Hepatocyte (in vitro differentiated cells): ENCODE measurements at regions not wholly inside any gene's neighbourhood (a gene's known extent, or its start where the extent isn't known, plus 50 kb on each side); places are given as distances from the start of the nearest gene placed in this dataset.

Experiments
- DNase-seq: peaks from one replicate; pipeline ENCODE4 v3.0.0-alpha.2; 2016; ENCODE audit warnings: low spot score
- H2AFZ ChIP-seq: fragments of 200-600 bp; sonication (generic); 2 replicates; pipeline ENCODE4 v1.6.0; 2016; ENCODE audit warnings: antibody characterized with exemption, mild to moderate bottlenecking
- H3K27ac ChIP-seq: fragments of 200-600 bp; sonication (generic); 2 replicates; pipeline ENCODE4 v1.5.1; 2016; ENCODE audit warnings: mild to moderate bottlenecking
- H3K27me3 ChIP-seq: fragments of 200-600 bp; sonication (generic); 2 replicates; pipeline ENCODE4 v1.6.1; 2016
- H3K36me3 ChIP-seq: fragments of 200-600 bp; sonication (generic); replicated peaks from 2 replicates; pipeline ENCODE4 v1.5.1; 2016; ENCODE audit warnings: low read depth; ENCODE audit not compliant: insufficient read depth
- H3K4me1 ChIP-seq: fragments of 200-600 bp; sonication (generic); 2 replicates; pipeline ENCODE4 v1.5.1; 2016; ENCODE audit warnings: mild to moderate bottlenecking, moderate library complexity; ENCODE audit not compliant: insufficient read depth
- H3K4me2 ChIP-seq: fragments of 200-600 bp; sonication (generic); 2 replicates; pipeline ENCODE4 v1.6.0; 2016
- H3K4me3 ChIP-seq: fragments of 200-600 bp; sonication (generic); 2 replicates; pipeline ENCODE4 v1.5.1; 2016; ENCODE audit warnings: mild to moderate bottlenecking
- H3K79me2 ChIP-seq: fragments of 200-600 bp; sonication (generic); 2 replicates; pipeline ENCODE4 v1.6.0; 2017; ENCODE audit warnings: mild to moderate bottlenecking
- H3K9me2 ChIP-seq: fragments of 200-600 bp; sonication (generic); replicated peaks from 2 replicates; pipeline ENCODE4 v1.6.0; 2017; ENCODE audit warnings: mild to moderate bottlenecking; ENCODE audit not compliant: insufficient read depth
- H3K9me3 ChIP-seq: fragments of 200-600 bp; sonication (generic); 2 replicates; pipeline ENCODE4 v1.5.1; 2016; ENCODE audit warnings: low read depth, mild to moderate bottlenecking
- H4K20me1 ChIP-seq: fragments of 200-600 bp; sonication (generic); 2 replicates; pipeline ENCODE4 v1.6.0; 2016; ENCODE audit warnings: mild to moderate bottlenecking; ENCODE audit not compliant: insufficient read depth, poor library complexity, severe bottlenecking
- EZH2 ChIP-seq: fragments of 200-600 bp; sonication (generic); IDR thresholded peaks from 2 replicates; pipeline ENCODE4 v1.6.1; 2016; ENCODE audit warnings: antibody characterized with exemption, mild to moderate bottlenecking, borderline replicate concordance
- EZH2phosphoT487 ChIP-seq: fragments of 200-600 bp; sonication (generic); IDR thresholded peaks from one replicate; pipeline ENCODE4 v1.6.1; 2018; ENCODE audit warnings: antibody characterized with exemption, mild to moderate bottlenecking, low read depth, moderate library complexity; ENCODE audit not compliant: unreplicated experiment, severe bottlenecking
- WGBS: methylation state at CpG from one replicate; pipeline ENCODE4 v1.1.6; 2016; ENCODE audit warnings: low lambda C conversion rate; ENCODE audit errors: missing lambda C conversion rate; 5-methylcytosine and 5-hydroxymethylcytosine counted together
- TF ChIP-seq, protein P1 (sequence below): fragments of 200-600 bp; sonication (generic); IDR thresholded peaks from 2 replicates; pipeline ENCODE4 v1.5.1; 2016; ENCODE audit warnings: antibody characterized with exemption, mild to moderate bottlenecking; ENCODE audit not compliant: poor library complexity

DNA sequence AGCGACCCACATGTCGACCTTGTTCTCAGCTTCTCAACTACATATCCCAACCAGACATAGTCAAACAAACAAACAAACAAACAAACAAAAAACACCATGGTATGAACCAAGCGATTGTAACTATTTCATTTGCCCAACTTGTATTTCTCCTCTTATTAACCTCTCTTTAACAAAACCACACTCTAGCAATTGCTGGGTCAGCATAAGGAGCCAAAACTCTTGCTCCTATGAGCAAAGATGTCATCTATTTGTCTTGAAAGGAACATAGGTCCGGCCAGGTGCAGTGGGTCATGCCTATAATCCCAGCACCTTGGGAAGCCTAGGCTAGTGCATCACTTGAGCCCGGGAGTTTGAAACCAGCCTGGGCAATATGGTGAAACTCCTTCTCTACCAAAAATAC lies 145.6 kb downstream of the WT1 start:
- Histone ChIP-seq H3K4me3 (no peak overlapping the region), H3K27ac (no peak overlapping the region), H4K20me1 (no peaks in the 10 kb centered on the region), H2AFZ (no peak overlapping the region), H3K27me3 (no peaks in the 10 kb centered on the region), H3K4me2 (no peak overlapping the region), H3K36me3 (no peaks in the 10 kb centered on the region), H3K4me1 (no peaks in the 10 kb centered on the region), H3K9me2 (no peaks in the 10 kb centered on the region), H3K9me3 (no peaks in the 10 kb centered on the region), H3K79me2 (no peaks in the 10 kb centered on the region)
- 92% methylated on average over 5 of the region's 5 CpGs for whole genome bisulfite sequencing
- DNase-seq, result no peak
- no peak for TF ChIP-seq EZH2phosphoT487
- TF ChIP-seq EZH2, result no peak
- TF ChIP-seq, protein P1, sequence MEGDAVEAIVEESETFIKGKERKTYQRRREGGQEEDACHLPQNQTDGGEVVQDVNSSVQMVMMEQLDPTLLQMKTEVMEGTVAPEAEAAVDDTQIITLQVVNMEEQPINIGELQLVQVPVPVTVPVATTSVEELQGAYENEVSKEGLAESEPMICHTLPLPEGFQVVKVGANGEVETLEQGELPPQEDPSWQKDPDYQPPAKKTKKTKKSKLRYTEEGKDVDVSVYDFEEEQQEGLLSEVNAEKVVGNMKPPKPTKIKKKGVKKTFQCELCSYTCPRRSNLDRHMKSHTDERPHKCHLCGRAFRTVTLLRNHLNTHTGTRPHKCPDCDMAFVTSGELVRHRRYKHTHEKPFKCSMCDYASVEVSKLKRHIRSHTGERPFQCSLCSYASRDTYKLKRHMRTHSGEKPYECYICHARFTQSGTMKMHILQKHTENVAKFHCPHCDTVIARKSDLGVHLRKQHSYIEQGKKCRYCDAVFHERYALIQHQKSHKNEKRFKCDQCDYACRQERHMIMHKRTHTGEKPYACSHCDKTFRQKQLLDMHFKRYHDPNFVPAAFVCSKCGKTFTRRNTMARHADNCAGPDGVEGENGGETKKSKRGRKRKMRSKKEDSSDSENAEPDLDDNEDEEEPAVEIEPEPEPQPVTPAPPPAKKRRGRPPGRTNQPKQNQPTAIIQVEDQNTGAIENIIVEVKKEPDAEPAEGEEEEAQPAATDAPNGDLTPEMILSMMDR, result no peak

DNA sequence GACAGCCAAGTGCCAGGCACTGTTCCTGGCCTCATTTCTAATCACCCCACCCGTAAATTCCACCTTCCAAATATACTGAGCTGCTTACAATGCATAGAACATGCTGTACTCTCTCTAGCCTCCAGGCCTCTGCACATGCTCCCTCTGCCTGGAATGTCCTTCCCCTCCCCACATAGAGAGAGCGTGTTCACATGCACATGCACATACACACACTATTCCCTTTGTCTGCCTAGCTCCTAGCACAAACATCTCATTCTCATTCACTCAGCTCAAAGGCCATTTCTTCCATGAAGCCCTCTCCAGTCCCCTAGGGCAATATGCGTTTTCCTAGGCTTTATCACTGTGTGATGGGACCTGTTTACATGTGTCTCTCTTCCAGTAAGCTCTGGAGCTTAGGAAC lies 144.6 kb downstream of the WT1 start:
- H3K9me3 ChIP-seq, result no peaks in the 10 kb centered on the region
- H4K20me1 ChIP-seq, result no peaks in the 10 kb centered on the region
- 60% methylated on average over 3 of the region's 3 CpGs for WGBS
- peak overlapping the region; percentile 65 for H3K27ac ChIP-seq
- no peak overlapping the region for H3K4me3 ChIP-seq
- peak; percentile 38 for DNase-seq
- no peaks in the 10 kb centered on the region for H3K9me2 ChIP-seq
- no peak overlapping the region for H3K4me2 ChIP-seq
- no peaks in the 10 kb centered on the region for H3K36me3 ChIP-seq
- no peaks in the 10 kb centered on the region for H3K79me2 ChIP-seq
- no peaks in the 10 kb centered on the region for H3K4me1 ChIP-seq
- no peaks in the 10 kb centered on the region for H3K27me3 ChIP-seq
- no peak overlapping the region for H2AFZ ChIP-seq
- TF ChIP-seq, protein P1, result no peak
- no peak for TF ChIP-seq EZH2phosphoT487
- TF ChIP-seq EZH2, result no peak

DNA sequence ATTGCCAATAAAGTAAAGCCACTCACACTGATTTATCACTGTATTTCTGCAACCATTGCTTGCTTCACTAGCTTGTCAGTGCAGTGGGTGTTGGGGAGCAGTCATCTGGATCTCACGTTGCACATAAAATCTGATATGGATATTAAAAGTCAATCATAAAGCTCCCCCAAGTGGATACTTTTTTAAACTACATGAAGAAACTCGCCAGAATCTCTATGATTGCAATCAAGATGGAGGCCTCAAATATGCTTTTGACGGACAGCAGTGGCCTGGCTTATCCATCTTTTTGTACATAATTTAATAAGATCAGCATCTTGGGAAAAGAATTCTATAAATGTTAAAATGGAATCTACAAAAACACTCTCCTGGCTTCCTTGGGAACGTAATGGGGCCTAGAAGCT lies 137.7 kb downstream of the WT1 start:
- no peaks in the 10 kb centered on the region for H3K9me3 ChIP-seq
- peak; percentile 62 for DNase-seq
- H3K4me2 ChIP-seq, result no peak overlapping the region
- no peaks in the 10 kb centered on the region for H3K79me2 ChIP-seq
- no peaks in the 10 kb centered on the region for H3K4me1 ChIP-seq
- WGBS, result 46% methylated on average over 4 of the region's 4 CpGs
- H3K4me3 ChIP-seq, result no peak overlapping the region
- no peaks in the 10 kb centered on the region for H3K36me3 ChIP-seq
- H3K27me3 ChIP-seq, result no peaks in the 10 kb centered on the region
- TF ChIP-seq, protein P1, result peak; percentile 54
- TF ChIP-seq EZH2, result no peak
- no peaks in the 10 kb centered on the region for H3K9me2 ChIP-seq
- H3K27ac ChIP-seq, result no peak overlapping the region
- no peak overlapping the region for H2AFZ ChIP-seq
- H4K20me1 ChIP-seq, result no peaks in the 10 kb centered on the region

DNA sequence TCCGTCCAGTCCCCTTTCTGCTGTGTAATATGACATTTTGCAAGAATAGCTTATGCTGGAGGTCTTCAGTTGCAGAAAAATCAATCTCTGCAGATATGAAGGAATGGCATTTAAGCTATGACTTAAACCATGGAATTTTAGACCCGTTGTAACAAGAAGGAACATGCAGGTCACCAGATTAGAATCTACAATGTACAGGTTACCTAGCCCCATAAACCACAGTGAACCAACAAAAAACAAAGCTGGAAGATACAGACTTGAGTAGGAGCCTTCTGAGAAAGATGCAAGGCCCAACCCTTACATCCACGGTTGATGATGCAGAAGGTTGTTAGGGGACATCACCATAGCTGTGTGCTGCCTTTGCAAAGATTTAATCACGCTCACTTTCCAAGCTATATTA lies 132.5 kb downstream of the WT1 start:
- H3K9me2 ChIP-seq, result no peaks in the 10 kb centered on the region
- no peaks in the 10 kb centered on the region for H4K20me1 ChIP-seq
- TF ChIP-seq EZH2phosphoT487 (no peak), EZH2 (no peak)
- TF ChIP-seq, protein P1, result no peak
- no peaks in the 10 kb centered on the region for H3K9me3 ChIP-seq
- H3K27ac ChIP-seq, result no peak overlapping the region
- 83% methylated on average over 4 of the region's 4 CpGs for WGBS
- H3K4me2 ChIP-seq, result no peak overlapping the region
- no peak for DNase-seq
- H3K79me2 ChIP-seq, result no peaks in the 10 kb centered on the region
- H3K36me3 ChIP-seq, result no peaks in the 10 kb centered on the region
- H2AFZ ChIP-seq, result no peak overlapping the region
- no peaks in the 10 kb centered on the region for H3K4me1 ChIP-seq
- no peaks in the 10 kb centered on the region for H3K27me3 ChIP-seq
- H3K4me3 ChIP-seq, result no peak overlapping the region
